Neural progenitor cell (in vitro differentiated cells): ENCODE measurements at regions not wholly inside any gene's neighbourhood (a gene's known extent, or its start where the extent isn't known, plus 50 kb on each side); places are given as distances from the start of the nearest gene placed in this dataset.
"Not testable (repeated sequence)": the region's sequence is repeated elsewhere in the genome, so short reads cannot be mapped to it uniquely, and the experiment has no call there.

Source experiments
- DNase-seq: peaks from one replicate; pipeline ENCODE4 v3.0.0-alpha.2; 2016; ENCODE audit warnings: low spot score
- H2AFZ ChIP-seq: fragments of 200-600 bp; sonication (generic); replicated peaks from 2 replicates; pipeline ENCODE4 v1.6.1; 2016; ENCODE audit warnings: antibody characterized with exemption
- H3F3A ChIP-seq: fragments of 200-600 bp; sonication (generic); 2 replicates; pipeline ENCODE4 v1.6.1; 2016; ENCODE audit warnings: antibody characterized with exemption, low read depth
- H3K27ac ChIP-seq: fragments of 200-600 bp; sonication (generic); 2 replicates; pipeline ENCODE4 v1.5.1; 2016; ENCODE audit warnings: mild to moderate bottlenecking
- H3K27me3 ChIP-seq: fragments of 200-600 bp; sonication (generic); 2 replicates; pipeline ENCODE4 v1.6.1; 2016; ENCODE audit warnings: mild to moderate bottlenecking, moderate library complexity
- H3K36me3 ChIP-seq: fragments of 200-600 bp; sonication (generic); 2 replicates; pipeline ENCODE4 v1.5.1; 2016
- H3K4me1 ChIP-seq: fragments of 200-600 bp; sonication (generic); 2 replicates; pipeline ENCODE4 v1.6.1; 2016; ENCODE audit warnings: mixed run types
- H3K4me2 ChIP-seq: fragments of 200-600 bp; sonication (generic); 2 replicates; pipeline ENCODE4 v1.6.1; 2016
- H3K4me3 ChIP-seq: fragments of 200-600 bp; sonication (generic); 2 replicates; pipeline ENCODE4 v1.5.1; 2016
- H3K79me2 ChIP-seq: fragments of 200-600 bp; sonication (generic); 2 replicates; pipeline ENCODE4 v1.6.1; 2016; ENCODE audit warnings: low read depth
- H3K9ac ChIP-seq: fragments of 200-600 bp; sonication (generic); 2 replicates; pipeline ENCODE4 v1.6.1; 2016
- H3K9me3 ChIP-seq: fragments of 200-600 bp; sonication (generic); 2 replicates; pipeline ENCODE4 v1.5.1; 2016; ENCODE audit warnings: low read depth
- H4K20me1 ChIP-seq: fragments of 200-600 bp; sonication (generic); 2 replicates; pipeline ENCODE4 v1.6.1; 2016; ENCODE audit warnings: low read depth
- H3K27ac Mint-ChIP-seq: 3 replicates; pipeline ENCODE4 v1.8.0; 2021; ENCODE audit warnings: mixed read lengths
- H3K27me3 Mint-ChIP-seq: 2 replicates; pipeline ENCODE4 v1.8.0; 2022; ENCODE audit warnings: low read depth, mild to moderate bottlenecking, inconsistent platforms, moderate library complexity, mixed read lengths; ENCODE audit not compliant: insufficient read depth
- H3K36me3 Mint-ChIP-seq: 3 replicates; pipeline ENCODE4 v1.8.0; 2021; ENCODE audit warnings: mixed read lengths
- H3K4me1 Mint-ChIP-seq: 3 replicates; pipeline ENCODE4 v1.8.0; 2021; ENCODE audit warnings: mixed read lengths
- H3K4me3 Mint-ChIP-seq: 3 replicates; pipeline ENCODE4 v1.8.0; 2021; ENCODE audit warnings: mild to moderate bottlenecking, moderate library complexity, mixed read lengths
- H3K9me3 Mint-ChIP-seq: 3 replicates; pipeline ENCODE4 v1.8.0; 2020; ENCODE audit warnings: mixed read lengths
- EZH2 ChIP-seq: fragments of 200-600 bp; sonication (generic); IDR thresholded peaks from 2 replicates; pipeline ENCODE4 v1.6.1; 2017; ENCODE audit warnings: antibody characterized with exemption, mild to moderate bottlenecking, moderate library complexity
- EZH2phosphoT487 ChIP-seq: fragments of 200-600 bp; sonication (generic); IDR thresholded peaks from 2 replicates; pipeline ENCODE4 v1.6.1; 2017; ENCODE audit warnings: antibody characterized with exemption
- TF ChIP-seq, protein P1 (sequence below): fragments of 200-600 bp; sonication (generic); IDR thresholded peaks from 2 replicates; pipeline ENCODE4 v1.5.1; 2017; ENCODE audit warnings: antibody characterized with exemption, mild to moderate bottlenecking

DNA sequence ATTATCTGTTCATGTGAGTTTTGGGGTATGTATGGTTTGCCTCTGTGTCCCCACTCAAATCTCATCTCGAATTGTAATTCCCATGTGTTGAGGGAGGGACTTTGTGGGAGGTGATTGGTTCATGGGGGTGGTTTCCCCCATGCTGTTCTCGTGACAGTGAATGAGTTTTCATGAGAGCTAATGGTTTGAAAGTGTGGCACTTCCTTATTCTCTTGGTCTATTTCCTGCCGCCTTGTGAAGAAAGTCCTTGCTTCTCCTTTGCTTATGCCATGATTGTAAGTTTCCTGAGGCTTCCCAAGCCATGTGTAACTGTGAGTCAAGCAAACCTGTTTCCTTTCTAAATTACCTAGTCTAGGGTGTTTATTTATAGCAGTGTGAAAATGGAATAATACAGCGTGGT, 128.1 kb upstream of the HS3ST4 start:
- Mint-ChIP-seq H3K9me3 (peaks cover 8% of the 10 kb centered on the region), H3K27ac (no peak overlapping the region), H3K36me3 (no peaks in the 10 kb centered on the region), H3K4me3 (no peak overlapping the region), H3K27me3 (peaks cover 6% of the 10 kb centered on the region), H3K4me1 (no peaks in the 10 kb centered on the region)
- peaks cover 3% of the 10 kb centered on the region for H3F3A ChIP-seq
- no peak overlapping the region for H3K9ac ChIP-seq
- H3K79me2 ChIP-seq: no peaks in the 10 kb centered on the region
- no peak overlapping the region for H3K4me2 ChIP-seq
- DNase-seq: no peak
- H3K27me3 ChIP-seq: no peaks in the 10 kb centered on the region
- no peaks in the 10 kb centered on the region for H4K20me1 ChIP-seq
- TF ChIP-seq, protein P1, sequence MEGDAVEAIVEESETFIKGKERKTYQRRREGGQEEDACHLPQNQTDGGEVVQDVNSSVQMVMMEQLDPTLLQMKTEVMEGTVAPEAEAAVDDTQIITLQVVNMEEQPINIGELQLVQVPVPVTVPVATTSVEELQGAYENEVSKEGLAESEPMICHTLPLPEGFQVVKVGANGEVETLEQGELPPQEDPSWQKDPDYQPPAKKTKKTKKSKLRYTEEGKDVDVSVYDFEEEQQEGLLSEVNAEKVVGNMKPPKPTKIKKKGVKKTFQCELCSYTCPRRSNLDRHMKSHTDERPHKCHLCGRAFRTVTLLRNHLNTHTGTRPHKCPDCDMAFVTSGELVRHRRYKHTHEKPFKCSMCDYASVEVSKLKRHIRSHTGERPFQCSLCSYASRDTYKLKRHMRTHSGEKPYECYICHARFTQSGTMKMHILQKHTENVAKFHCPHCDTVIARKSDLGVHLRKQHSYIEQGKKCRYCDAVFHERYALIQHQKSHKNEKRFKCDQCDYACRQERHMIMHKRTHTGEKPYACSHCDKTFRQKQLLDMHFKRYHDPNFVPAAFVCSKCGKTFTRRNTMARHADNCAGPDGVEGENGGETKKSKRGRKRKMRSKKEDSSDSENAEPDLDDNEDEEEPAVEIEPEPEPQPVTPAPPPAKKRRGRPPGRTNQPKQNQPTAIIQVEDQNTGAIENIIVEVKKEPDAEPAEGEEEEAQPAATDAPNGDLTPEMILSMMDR: no peak
- no peak for TF ChIP-seq EZH2
- TF ChIP-seq EZH2phosphoT487: no peak
- peaks cover 10% of the 10 kb centered on the region for H3K4me1 ChIP-seq
- no peaks in the 10 kb centered on the region for H3K36me3 ChIP-seq
- no peak overlapping the region for H3K27ac ChIP-seq
- no peak overlapping the region for H2AFZ ChIP-seq
- H3K9me3 ChIP-seq: no peaks in the 10 kb centered on the region
- no peak overlapping the region for H3K4me3 ChIP-seq

DNA sequence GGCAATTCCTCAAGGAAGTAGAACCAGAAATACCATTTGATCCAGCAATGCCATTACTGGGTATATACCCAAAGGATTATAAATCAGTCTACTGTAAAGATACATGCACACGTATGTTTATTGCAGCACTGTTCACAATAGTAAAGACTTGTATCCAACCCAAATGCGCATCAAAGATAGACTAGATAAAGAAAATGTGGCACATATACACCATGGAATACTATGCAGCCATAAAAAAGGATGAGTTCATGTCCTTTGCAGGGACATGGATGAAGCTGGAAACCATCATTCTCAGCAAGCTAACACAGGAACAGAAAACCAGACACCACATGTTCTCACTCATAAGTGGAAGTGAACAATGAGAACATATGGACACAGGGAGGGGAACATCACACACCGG, 130.0 kb upstream of the HS3ST4 start:
- H3K9ac ChIP-seq, H3K27me3 ChIP-seq, H2AFZ ChIP-seq, H3K27ac ChIP-seq, H3F3A ChIP-seq, H3K9me3 Mint-ChIP-seq, H3K4me2 ChIP-seq, H3K4me1 Mint-ChIP-seq, H3K79me2 ChIP-seq, H4K20me1 ChIP-seq, H3K9me3 ChIP-seq, H3K36me3 Mint-ChIP-seq, H3K4me3 ChIP-seq, H3K27ac Mint-ChIP-seq, H3K4me3 Mint-ChIP-seq, DNase-seq, H3K36me3 ChIP-seq, H3K27me3 Mint-ChIP-seq: not testable (repeated sequence)
- peaks cover 10% of the 10 kb centered on the region for H3K4me1 ChIP-seq

DNA sequence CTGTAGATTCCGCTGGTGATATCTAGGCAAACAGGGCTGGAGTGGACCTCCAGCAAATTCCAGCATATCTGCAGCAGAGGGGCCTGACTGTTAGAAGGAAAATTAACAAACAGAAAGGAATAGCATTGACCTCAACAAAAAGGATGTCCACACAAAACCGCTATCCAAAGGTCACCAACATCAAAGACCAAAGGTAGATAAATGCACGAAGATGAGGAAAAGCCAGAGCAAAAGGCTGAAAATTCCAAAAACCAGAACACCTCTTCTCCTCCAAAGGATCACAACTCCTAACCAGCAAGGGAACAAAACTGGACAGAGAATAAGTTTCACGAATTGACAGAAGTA, 134.8 kb upstream of the HS3ST4 start:
- H3K27me3 ChIP-seq, H4K20me1 ChIP-seq, H3K36me3 Mint-ChIP-seq, H3K4me3 Mint-ChIP-seq, H3K79me2 ChIP-seq, H3K36me3 ChIP-seq, H3K9ac ChIP-seq, H3K4me3 ChIP-seq, DNase-seq, H3K27me3 Mint-ChIP-seq, H3F3A ChIP-seq, H3K9me3 ChIP-seq, H2AFZ ChIP-seq, H3K4me2 ChIP-seq, H3K27ac ChIP-seq, H3K27ac Mint-ChIP-seq, H3K9me3 Mint-ChIP-seq, H3K4me1 Mint-ChIP-seq: not testable (repeated sequence)
- H3K4me1 ChIP-seq: peaks cover 15% of the 10 kb centered on the region

DNA sequence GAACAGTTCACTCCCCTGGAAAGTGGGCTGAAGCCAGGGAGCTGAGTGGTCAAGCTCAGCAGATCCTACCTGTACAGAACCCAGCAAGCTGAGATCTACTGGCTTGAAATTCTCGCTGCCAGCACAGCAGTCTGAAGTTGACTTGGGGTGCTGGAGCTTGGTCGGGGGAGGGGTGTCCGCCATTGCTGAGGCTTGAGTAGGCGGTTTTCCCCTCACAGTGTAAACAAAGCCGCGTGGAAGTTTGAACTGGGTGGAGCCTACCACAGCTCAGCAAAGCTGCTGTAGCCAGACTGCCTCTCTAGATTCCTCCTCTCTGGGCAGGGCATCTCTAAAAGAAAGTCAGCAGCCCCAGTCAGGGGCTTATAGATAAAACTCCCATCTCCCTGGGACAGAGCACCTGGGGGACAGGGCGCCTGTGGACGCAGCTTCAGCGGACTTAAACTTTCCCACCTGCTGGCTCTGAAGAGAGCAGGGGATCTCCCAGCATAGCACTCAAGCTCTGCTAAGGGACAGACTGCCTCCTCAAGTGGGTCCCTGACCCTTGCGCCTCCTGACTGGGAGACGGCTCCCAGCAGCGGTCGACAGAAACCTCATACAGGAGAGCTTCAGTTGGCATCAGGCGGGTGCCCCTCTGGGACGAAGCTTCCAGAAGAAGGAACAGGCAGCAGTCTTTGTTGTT, 135.3 kb upstream of the HS3ST4 start:
- H3K27ac Mint-ChIP-seq, H3K4me2 ChIP-seq, H2AFZ ChIP-seq, H3K4me3 ChIP-seq, DNase-seq, H4K20me1 ChIP-seq, H3K27me3 Mint-ChIP-seq, H3K9me3 Mint-ChIP-seq, H3F3A ChIP-seq, H3K4me3 Mint-ChIP-seq, H3K36me3 ChIP-seq, H3K9ac ChIP-seq, H3K36me3 Mint-ChIP-seq, H3K27me3 ChIP-seq, H3K27ac ChIP-seq, H3K79me2 ChIP-seq, H3K9me3 ChIP-seq, H3K4me1 Mint-ChIP-seq: not testable (repeated sequence)
- peaks cover 15% of the 10 kb centered on the region for H3K4me1 ChIP-seq

DNA sequence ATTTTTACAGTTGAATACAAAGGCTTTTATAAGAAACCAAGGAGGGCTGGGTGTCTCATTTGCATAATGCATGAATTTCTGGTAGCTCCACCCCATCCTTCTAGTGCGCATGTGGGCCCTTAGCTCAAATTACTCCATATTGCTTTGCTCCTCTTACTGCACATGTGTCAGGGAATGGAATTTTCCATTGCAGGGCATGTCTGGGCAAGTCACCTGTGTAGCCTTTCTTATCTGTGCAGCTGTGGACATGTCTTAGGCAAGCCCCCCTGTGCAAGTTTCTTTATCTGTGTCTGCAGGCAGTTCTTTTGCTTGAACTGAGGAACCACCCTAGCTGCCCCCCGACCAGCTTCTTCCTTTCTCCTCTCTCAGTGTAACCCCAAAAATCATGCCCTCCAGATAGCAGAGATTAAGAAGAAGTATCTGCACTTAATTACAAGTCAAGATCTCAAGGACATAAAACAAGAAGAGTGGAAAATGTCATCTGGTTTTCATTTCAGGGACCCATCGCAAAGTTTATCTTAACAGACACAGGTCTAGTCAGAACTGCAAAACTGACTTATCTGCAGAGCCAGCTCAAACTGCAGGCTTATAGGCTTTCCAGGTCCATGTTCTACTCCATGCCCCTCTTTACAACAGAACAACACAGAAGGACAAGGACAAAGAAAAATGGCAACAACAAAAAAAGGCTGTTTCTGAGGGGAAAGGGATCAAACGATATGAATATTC, 137.9 kb upstream of the HS3ST4 start:
- H2AFZ ChIP-seq: peak overlapping the region; percentile 32

More for the DNA sequence above, 137.9 kb upstream of the HS3ST4 start:
- H3K4me2 ChIP-seq: no peak overlapping the region
- H4K20me1 ChIP-seq: no peaks in the 10 kb centered on the region
- Mint-ChIP-seq H3K36me3 (no peaks in the 10 kb centered on the region), H3K4me3 (no peak overlapping the region), H3K27ac (no peak overlapping the region), H3K4me1 (no peaks in the 10 kb centered on the region), H3K27me3 (peaks cover 2% of the 10 kb centered on the region), H3K9me3 (no peaks in the 10 kb centered on the region)
- no peaks in the 10 kb centered on the region for H3K9me3 ChIP-seq
- H3K27me3 ChIP-seq: no peaks in the 10 kb centered on the region
- H3K27ac ChIP-seq: no peak overlapping the region
- peak; percentile 12 for DNase-seq
- H3K36me3 ChIP-seq: no peaks in the 10 kb centered on the region
- TF ChIP-seq EZH2 (no peak), EZH2phosphoT487 (no peak)
- TF ChIP-seq, protein P1: no peak
- H3F3A ChIP-seq: no peaks in the 10 kb centered on the region
- no peaks in the 10 kb centered on the region for H3K79me2 ChIP-seq
- H3K9ac ChIP-seq: no peak overlapping the region
- peaks cover 15% of the 10 kb centered on the region for H3K4me1 ChIP-seq
- H3K4me3 ChIP-seq: no peak overlapping the region
